ENCODE measurements at regions not wholly inside any gene's neighbourhood (a gene's known extent, or its start where the extent isn't known, plus 50 kb on each side); places are given as distances from the start of the nearest gene placed in this dataset.

GRCh38 chr1:95449516-95449915 lies 215.5 kb downstream of the RWDD3 start:
- TF ChIP-seq EP300 (IDR thresholded peaks at IDR 0.05; ENCODE audit: borderline replicate concordance in 1 of 2, low read depth in 1 of 2, low read length in 1 of 2) (no peak), CHD2 (IDR thresholded peaks at IDR 0.05; ENCODE audit: low read length, partially characterized antibody) (no peak), CTCF (IDR thresholded peaks at IDR 0.05) (no peak), ELF1 (IDR thresholded peaks at IDR 0.05) (no peak), RAD21 (IDR thresholded peaks at IDR 0.05; ENCODE audit: low read length) (no peak), RCOR1 (IDR thresholded peaks at IDR 0.05; ENCODE audit: low read length) (no peak), SMC3 (IDR thresholded peaks at IDR 0.05; ENCODE audit: low read depth, low read length) (no peak)

Data from SK-N-SH (cell line).